RKO (cell line): ENCODE measurements at regions not wholly inside any gene's neighbourhood (a gene's known extent, or its start where the extent isn't known, plus 50 kb on each side); places are given as distances from the start of the nearest gene placed in this dataset.

Experiments used
- DNase-seq: peaks from one replicate; pipeline ENCODE4 v3.0.0-alpha.2; 2016; ENCODE audit warnings: low spot score

DNA sequence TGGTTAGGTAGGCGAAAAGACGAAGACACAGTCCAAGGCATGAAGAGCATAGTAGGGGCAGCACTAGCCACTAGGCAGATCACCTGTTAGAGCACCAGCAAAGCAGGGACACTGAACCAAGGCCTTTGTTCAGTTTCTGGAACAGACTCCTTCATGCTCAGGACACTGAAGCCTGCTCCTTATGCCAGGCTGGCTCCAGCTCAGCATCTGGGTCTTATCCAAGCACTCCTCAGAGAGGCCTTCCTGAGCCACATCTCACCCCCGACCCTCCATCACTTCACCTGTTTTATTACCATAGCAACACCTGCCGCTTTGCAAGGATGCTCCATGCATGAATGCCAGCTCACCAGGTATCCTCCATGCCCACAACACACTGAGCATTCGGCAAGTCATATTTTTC, 206.3 kb upstream of the CHRNA7 start:
- DNase-seq, result no peak

GRCh38 chr15:31828594-31828993, 201.7 kb upstream of the CHRNA7 start:
- DNase-seq, result no peak

DNA sequence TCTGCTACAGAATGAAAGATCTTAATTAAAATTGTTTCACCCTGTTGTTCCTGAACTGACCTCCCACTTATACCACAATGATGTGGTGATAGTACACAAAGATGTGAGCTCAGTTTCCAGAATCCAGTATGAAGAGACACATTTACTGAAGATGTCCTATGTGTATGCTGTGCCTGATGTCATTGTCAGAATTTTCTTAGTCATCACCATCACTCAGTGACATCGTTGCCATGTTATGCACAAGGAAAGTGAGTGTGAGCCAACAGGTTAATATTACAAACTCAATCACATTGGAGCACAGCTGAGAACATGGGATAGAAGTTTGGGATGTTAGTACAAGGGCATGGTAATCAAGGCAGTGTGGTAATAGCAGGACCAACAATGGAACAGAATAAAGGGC, 199.7 kb upstream of the CHRNA7 start:
- DNase-seq, result no peak

- DNase-seq, result no peak
Measured at GRCh38 chr15:31831596-31831995, 198.7 kb upstream of the CHRNA7 start.

- DNase-seq, result no peak
Measured at GRCh38 chr15:31834654-31835053, 195.7 kb upstream of the CHRNA7 start.

DNA sequence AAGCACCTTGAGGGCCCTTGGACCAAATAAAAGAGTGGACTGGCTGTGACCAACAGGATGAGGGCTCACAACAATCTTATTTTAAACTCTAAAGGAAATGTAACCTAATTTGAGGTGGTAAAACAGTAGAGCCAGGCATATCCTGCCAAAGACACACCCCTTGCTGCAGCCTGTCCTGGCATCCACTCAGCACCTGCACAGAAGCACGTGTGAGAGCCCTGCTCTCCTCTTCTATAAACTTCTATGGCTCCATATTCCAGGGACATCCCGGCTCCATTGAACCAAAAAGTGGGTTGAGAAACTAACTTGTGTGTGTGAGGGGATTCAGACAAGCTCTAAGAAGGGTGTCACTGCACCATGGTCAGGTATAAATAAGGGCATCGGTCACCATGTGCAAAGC, 190.9 kb upstream of the CHRNA7 start:
- no peak for DNase-seq

- no peak for DNase-seq
Measured at GRCh38 chr15:31840849-31841476, 189.4 kb upstream of the CHRNA7 start.

- DNase-seq, result no peak
Measured at GRCh38 chr15:31842532-31843195, 187.7 kb upstream of the CHRNA7 start.

DNA sequence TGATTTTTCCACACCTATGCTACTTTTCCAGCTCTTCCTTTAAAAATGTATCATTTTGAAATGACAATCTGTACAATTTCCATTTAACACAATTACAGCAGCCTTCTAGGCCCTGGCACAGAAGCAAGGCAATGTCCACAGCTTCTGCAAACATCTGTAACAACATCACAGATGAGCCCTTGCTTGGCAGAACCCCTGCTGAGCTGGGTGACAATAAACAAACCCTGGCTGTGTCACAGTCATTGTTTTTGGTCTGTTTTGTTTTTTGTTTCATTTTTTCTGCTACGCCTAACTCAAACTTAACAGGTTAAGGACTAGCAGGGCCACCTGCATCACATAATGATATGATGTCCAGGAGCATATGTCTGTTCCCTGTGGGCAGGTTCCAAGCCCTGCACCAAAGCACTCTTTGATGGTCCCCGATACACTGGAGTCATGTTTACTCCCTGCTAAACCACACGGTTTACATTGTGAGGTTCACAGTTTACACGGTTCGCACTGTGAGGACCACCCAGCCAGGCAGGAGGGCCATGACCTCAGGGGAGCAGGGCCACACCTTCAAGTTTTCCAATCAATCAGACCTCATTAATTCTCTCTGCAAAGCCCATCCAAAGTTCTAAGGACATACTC, 186.8 kb upstream of the CHRNA7 start:
- no peak for DNase-seq

DNA sequence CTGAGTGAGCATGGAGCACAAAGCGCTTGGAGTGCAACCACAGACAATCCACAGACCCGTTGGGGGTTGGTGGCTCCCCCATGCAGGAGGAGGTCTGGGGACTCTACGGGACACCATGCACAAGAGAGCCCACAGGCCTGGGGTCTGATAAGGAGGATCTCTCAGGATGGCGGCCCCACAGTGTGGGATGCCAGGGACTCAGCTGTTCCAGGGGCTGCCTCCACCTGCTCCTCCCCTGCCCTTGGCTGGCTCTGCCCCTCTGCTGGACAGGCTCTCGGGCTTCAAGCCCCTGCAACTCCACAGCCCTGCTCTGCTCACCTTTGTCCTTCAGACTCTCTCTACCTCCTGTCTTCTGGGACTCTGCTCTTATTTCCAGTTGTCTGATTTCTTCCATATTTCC, 184.5 kb upstream of the CHRNA7 start:
- no peak for DNase-seq

GRCh38 chr15:31847961-31848360, 182.4 kb upstream of the CHRNA7 start:
- DNase-seq, result no peak

DNA sequence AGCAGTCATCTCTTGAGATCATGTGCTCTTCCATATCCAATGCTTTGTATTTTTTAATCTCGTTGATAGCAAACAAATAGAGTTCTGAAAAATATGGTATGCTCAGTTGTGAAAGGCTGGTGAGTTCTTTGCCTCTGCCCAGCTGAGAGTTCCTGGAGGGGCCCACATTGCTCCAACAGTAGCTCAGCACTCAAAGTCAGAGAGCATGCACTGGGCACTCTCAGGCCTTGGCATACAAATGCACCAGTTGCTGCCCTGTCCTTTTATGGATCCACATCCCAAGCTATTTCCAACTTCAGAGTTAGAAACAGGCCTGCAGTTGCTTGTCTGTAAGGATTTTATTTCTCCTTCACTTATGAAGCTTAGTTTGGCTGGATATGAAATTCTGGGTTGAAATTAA, 181.7 kb upstream of the CHRNA7 start:
- DNase-seq, result no peak

DNA sequence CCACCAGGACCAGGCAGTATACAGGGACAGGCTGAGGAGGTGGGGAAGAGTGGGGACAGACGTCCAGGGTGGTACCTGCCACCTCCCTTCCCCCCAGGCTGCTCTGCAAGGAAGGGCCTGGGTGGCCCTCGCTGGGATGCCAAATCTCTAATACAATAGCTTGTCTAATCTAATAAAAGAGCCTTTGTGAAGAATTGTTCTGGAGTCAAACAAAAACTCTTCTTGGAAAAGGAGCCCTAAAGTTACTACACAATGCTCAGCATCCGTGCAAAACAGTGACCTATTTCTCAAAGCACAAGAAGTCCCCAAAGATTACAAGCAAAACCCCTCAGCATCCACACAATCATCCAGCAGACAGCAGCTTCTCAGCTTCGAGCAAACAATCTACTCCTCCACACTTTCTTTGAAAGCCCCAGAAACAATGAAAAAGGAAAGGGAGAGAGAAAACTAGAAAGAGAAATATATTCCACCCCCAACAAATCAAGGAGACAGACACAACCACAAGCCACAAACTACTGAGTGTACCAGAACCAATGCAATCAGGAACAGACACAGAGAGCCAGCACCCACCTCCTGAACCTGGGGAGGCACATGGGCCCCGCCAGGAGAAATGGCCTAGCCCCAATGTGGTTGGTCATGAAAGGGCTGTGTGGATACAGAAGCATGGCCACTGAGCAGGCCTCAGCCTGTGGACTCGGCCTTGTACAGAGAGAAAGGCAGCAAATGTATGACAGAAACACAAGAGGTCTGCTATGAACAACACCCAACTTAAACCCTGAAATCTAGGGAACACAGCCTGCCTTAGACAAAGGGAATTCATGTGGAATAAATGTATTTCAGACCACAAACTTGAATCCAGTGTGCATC, 177.1 kb upstream of the CHRNA7 start:
- DNase-seq, result no peak

DNA sequence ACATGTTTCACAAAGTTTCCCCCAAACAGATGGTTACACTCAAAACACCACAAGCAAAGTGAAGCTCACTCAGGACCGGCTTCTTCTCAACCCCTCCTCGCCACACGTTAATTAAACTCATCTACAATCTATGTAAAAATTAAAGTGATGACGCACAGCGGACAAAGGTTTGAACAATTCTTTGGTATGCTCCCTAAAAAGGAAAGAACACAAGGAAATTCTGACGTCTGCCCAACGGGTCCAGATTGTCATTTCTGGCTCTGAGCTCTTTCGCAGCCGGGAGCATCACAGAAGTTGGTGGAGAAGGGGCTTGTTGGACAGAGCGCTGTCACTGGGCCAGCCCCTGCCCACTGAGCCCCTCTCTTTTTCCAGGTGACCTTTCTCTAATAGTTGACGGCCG, 173.7 kb upstream of the CHRNA7 start:
- DNase-seq, result no peak

DNA sequence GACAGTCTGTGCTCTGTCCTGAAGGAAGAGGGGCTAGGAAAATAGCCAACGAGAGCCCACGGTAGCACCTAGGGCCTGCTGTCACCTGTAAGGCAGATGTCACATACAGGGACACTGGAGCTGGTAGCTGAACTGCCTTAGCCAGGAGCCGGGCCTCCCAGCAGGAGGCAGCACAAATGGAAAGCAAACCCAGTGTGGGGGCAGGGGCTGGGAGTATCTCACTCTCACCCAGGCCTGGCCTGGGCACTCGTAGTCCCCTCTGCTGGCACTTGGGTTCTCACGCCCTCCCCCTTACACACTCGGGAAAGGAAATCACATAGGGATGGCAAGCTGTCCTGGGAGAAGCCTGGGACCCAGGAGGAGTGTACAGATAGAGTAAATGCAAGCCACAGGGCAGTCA, 173.1 kb upstream of the CHRNA7 start:
- DNase-seq, result no peak

- DNase-seq, result no peak
Measured at GRCh38 chr15:31858026-31858425, 172.3 kb upstream of the CHRNA7 start.

GRCh38 chr15:31866248-31866647, 164.1 kb upstream of the CHRNA7 start:
- DNase-seq, result no peak

GRCh38 chr15:31867536-31868442, 162.5 kb upstream of the CHRNA7 start:
- DNase-seq, result peak; percentile 64

DNA sequence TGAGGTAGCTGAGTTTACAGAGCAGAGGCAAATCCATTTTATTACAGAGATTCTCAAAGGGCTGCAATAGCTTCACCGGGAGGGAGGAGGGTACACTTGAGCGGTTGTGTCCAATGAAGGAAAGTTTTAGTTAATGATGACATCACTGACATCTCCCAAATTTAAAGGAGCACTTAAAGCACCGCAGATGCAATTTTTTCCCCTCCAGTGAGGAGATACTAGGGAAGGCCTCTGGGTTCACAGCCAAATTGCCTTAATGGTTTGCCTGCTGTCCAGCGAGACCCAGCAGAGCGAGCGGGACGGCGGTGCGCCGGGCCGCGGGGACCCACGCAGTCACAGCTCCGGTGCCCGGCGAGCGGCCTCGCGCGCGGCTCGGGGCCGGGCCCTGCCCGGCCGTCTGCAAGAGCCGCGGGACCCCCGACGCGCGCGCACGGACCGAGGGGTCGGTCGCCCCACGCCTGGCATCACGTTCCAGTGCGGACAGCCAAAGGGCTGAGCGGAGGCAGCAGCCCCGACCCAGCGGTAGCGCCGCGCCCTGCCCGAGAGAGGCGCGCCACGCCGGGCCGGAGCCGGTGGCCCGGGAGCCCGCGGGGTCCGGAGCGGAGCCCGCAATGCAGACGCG, 160.5 kb upstream of the CHRNA7 start:
- DNase-seq, result no peak

GRCh38 chr15:31870328-31871165, 159.8 kb upstream of the CHRNA7 start, which contains the start of gene OTUD7A:
TSS of gene OTUD7A (minus strand) at chr15:31870673.
- DNase-seq, result peak; percentile 88
